GM10248 (cell line): ENCODE measurements at regions not wholly inside any gene's neighbourhood (a gene's known extent, or its start where the extent isn't known, plus 50 kb on each side); places are given as distances from the start of the nearest gene placed in this dataset.

ENCODE experiments used
- CTCF ChIA-PET: fragments of 300-600 bp; sonication (Branson Sonifier 250); formaldehyde crosslinking; extraction: SDS; loops from one replicate; lab custom pipeline; 2021; ENCODE audit warnings: antibody characterized with exemption; lab: Yijun Ruan, JAX
- POLR2A ChIA-PET: fragments of 350-650 bp; sonication (Branson Sonifier 250); formaldehyde crosslinking; extraction: SDS; loops from one replicate; lab custom pipeline; 2020; ENCODE audit warnings: antibody characterized with exemption; lab: Yijun Ruan, JAX
- DNase-seq: peaks from one replicate; pipeline ENCODE4 v3.0.0; 2012; ENCODE audit errors: extremely low spot score
- CTCF ChIP-seq: IDR thresholded peaks from 2 replicates; pipeline ENCODE4 v1.5.1; 2012; ENCODE audit warnings: mild to moderate bottlenecking, low read depth; ENCODE audit errors: extremely low read depth, missing control alignments, control extremely low read depth

- CTCF ChIA-PET: no interaction called here
- no peak for DNase-seq
- TF ChIP-seq CTCF: no peak
- POLR2A ChIA-PET: no interaction called here
Observed at GRCh38 chr4:179563741-179564140, 2121.5 kb upstream of the AGA start.

- DNase-seq: no peak
Observed at GRCh38 chr4:179569549-179569948, 2127.3 kb upstream of the AGA start.

GRCh38 chr4:179582164-179582905, 2140.1 kb upstream of the AGA start:
- DNase-seq: no peak
- ChIA-PET CTCF (interaction anchor here (1.0 kb wide), 1 partner anchor 18 kb away, joined by 3 read pairs; no protein-coding TSS in a partner anchor), POLR2A (no interaction called here)
- TF ChIP-seq CTCF: no peak

More at GRCh38 chr4:179569549-179569948, 2127.3 kb upstream of the AGA start:
- TF ChIP-seq CTCF: no peak
- ChIA-PET CTCF (no interaction called here), POLR2A (no interaction called here)

GRCh38 chr4:179583221-179583620, 2141.0 kb upstream of the AGA start:
- POLR2A ChIA-PET: no interaction called here
- no peak for TF ChIP-seq CTCF
- CTCF ChIA-PET: interaction anchor here (1.0 kb wide), 1 partner anchor 17 kb away, joined by 3 read pairs; no protein-coding TSS in a partner anchor
- no peak for DNase-seq

GRCh38 chr4:179584101-179584500, 2141.9 kb upstream of the AGA start:
- no peak for DNase-seq
- no peak for TF ChIP-seq CTCF
- POLR2A ChIA-PET: no interaction called here
- CTCF ChIA-PET: interaction anchor here (1.0 kb wide), 1 partner anchor 22 kb away, joined by 3 read pairs; no protein-coding TSS in a partner anchor

- ChIA-PET CTCF (no interaction called here), POLR2A (no interaction called here)
- no peak for DNase-seq
- TF ChIP-seq CTCF: no peak
Observed at GRCh38 chr4:179585761-179586160, 2143.5 kb upstream of the AGA start.

GRCh38 chr4:179586460-179586859, 2144.2 kb upstream of the AGA start:
- no peak for DNase-seq
- no peak for TF ChIP-seq CTCF
- CTCF ChIA-PET: no interaction called here
- POLR2A ChIA-PET: no interaction called here
